Skin of body (tissue), 1 donor: ENCODE measurements at regions not wholly inside any gene's neighbourhood (a gene's known extent, or its start where the extent isn't known, plus 50 kb on each side); places are given as distances from the start of the nearest gene placed in this dataset.
"Not testable (repeated sequence)": the region's sequence is repeated elsewhere in the genome, so short reads cannot be mapped to it uniquely, and the experiment has no call there.

ENCODE experiments used
- DNase-seq: peaks from one replicate; lab custom pipeline; 2025; lab: John Stamatoyannopoulos, UW

DNA sequence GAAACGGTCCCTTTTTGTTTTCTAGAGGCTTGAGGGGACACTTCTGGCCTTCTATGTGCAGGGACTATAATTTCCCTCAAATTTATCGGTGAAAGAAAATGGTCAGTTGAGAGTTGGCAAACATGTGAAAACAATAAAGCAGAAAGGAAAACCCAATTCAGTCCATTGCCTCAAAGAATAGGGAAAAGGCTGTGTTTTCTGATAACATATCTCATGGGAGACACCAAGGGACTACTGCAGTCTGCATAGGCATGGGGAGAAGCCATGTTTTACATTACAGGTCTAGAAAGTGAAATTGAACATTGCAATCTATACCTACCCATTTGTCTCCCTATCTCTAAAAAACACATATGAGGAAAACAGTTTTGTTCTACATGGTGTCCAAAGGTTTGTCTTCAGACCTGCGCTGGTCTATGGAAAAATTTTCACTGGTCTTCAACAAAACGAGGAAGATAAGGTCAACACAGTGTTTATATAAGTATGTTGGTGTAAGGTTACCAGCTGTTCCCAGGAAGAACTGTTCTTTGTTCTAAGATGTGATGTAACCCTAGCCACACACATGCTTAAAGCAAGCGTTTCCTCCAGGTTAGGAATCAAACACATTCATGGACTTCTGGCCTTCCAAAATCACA lies 179.7 kb downstream of the MREG start:
- no peak for DNase-seq

DNA sequence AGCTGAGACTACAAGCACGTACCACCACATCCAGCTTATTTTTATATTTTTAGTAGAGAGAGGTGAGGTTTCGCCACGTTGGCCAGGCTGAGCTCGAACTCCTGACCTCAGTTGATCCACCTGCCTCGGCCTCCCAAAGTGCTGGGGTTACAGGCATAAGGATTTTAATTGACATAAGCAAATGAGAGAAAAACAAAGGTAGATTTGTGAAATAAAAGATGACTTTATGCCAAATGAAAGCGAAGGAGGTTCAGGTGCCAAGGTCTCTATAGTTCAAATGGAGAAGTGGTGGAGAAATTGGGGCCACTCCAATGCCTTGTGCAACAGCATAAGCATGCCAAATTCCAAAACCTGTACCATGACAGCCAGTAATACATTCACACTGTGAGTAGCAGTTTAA lies 180.6 kb downstream of the MREG start:
- DNase-seq: no peak

DNA sequence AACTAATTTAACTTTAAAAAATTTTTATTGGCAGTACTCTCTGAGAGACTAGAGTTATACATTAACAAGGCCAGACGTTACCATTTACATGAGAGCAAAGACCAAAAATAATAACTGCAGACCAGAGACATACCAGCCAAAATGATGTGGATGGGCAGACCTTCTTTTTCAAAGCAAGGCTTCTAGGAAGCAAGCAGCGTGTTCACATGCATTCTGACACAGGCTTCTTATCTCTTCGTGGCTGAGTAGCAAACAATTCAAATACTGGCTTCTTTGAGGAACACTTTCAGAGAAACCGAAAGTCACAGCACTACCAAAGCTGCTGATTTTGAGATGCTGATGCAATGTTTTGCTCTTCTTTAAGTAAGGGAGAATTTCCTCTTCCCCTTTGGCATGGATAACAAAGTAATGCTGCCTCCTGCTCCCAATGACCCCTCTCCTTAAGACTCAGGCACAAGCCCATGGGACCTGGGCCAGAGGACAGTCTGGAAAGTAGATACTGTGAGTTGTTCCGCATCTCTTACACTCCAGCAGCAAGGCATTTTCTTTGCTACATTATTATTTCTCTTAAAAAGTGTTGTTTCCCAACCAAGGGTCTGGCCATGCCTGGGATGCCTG lies 181.9 kb downstream of the MREG start:
- DNase-seq: no peak

DNA sequence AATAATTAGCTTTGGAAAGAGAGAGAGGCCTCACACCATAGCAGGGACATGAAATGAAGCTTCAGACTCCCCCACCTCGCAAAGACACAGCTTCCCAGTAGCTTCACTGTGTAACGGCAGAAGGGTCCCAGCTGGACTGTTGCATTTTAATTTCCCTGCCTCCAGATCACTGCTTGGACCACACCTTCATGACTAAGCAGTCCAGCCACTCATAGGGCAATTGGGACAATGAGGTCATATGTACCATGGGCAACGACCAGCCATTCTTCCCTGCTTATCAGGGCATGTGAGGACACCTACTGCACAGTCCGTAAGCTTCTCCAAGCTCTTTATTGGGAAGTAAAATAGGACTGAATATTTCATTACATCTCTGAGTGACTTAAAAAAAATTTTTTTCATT lies 183.0 kb downstream of the MREG start:
- no peak for DNase-seq

GRCh38 chr2:215829261-215829660 lies 184.1 kb downstream of the MREG start:
- DNase-seq: no peak

- no peak for DNase-seq
These were observed 184.7 kb downstream of the MREG start for GRCh38 chr2:215828528-215829184.

DNA sequence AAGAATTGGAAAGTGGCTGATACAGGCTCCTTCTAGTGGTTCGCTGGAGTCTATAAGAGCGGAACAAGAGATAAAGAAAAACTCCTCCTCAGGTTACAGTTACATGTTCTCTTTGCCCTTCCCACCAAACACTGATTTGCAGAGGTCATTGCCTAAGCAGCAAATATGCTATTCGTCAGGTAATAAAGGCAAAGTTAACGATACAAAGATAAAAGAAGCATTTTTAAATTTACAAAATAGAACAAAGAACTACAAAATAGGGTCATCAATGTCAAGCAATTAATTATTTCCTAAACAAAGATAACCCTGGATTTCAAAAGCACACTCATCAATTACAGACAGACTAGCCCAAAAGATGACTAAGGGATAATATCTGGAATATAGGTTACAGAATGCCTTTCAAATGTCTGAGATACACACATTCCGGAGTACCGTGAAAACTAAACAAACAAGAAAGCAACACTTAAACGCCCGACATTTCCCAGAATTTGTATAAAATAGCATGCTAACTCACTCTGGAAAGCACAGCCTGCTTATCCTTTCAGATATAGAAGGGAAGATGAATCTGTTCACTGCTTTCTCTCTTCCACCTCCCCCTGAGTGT lies 186.4 kb downstream of the MREG start:
- peak; percentile 9 for DNase-seq

DNA sequence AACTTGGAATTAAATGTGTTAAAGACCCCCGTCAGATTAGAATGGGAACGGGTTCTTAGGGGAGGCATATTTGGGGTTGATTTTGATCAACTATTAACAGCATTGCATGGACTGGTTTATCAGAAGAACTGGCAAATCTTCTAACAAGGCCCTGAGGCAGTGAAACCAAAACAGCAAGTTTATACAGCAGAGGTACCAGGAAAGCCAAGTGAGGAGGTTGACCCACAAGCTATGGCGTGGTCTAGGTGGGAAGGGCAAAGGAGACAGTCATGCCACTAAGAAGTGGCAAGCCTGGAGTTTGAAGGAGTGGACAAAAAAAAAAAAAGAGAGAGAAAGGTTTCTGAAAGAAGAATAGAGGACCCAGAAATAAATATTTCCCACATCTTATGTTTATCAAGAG lies 187.0 kb downstream of the MREG start:
- no peak for DNase-seq

DNA sequence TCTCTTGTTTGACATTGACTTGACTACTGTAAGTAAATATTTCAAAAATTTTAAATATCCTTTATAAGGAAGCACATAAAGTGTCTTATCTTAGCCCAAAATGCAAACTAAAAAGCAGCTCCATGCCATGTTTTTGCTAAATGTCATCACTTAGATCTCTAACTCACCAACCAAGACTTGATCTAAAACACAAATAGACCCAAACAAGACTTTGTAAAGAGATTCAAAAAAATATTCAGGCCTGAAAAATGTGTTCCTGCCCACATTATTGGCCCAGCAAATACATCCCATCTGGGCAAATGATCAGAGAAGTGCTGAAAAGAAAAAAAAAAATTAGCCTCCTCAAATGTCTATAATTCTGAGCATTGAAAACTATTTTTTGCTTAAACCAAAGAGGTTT lies 187.6 kb downstream of the MREG start:
- DNase-seq: no peak

GRCh38 chr2:215821298-215821697 lies 192.1 kb downstream of the MREG start:
- DNase-seq: not testable (repeated sequence)

- not testable (repeated sequence) for DNase-seq
These were observed 193.6 kb downstream of the MREG start for GRCh38 chr2:215819713-215820112.

GRCh38 chr2:215817046-215817445 lies 196.3 kb downstream of the MREG start:
- no peak for DNase-seq

DNA sequence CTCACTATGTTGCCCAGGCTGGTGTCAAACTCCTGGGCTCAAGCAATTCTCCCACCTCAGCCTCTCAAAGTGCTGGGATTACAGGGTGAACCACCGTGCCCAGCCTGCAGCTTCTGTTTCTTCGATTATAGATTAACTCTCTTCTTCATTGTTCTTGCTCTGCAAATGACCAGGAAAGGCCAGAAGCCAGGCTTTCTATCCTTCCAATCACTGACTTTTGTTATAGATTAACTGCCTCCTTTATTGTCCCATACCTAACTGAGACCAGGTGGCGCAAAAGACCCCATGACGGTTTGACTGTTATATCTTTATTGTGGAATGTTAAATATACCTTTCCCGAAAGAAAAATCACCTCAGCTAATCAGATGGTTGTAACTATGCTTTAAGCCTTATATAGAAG lies 196.9 kb downstream of the MREG start:
- DNase-seq: no peak

- DNase-seq: no peak
These were observed 197.4 kb downstream of the MREG start for GRCh38 chr2:215815960-215816359.

GRCh38 chr2:215812966-215813365 lies 200.4 kb downstream of the MREG start:
- no peak for DNase-seq

DNA sequence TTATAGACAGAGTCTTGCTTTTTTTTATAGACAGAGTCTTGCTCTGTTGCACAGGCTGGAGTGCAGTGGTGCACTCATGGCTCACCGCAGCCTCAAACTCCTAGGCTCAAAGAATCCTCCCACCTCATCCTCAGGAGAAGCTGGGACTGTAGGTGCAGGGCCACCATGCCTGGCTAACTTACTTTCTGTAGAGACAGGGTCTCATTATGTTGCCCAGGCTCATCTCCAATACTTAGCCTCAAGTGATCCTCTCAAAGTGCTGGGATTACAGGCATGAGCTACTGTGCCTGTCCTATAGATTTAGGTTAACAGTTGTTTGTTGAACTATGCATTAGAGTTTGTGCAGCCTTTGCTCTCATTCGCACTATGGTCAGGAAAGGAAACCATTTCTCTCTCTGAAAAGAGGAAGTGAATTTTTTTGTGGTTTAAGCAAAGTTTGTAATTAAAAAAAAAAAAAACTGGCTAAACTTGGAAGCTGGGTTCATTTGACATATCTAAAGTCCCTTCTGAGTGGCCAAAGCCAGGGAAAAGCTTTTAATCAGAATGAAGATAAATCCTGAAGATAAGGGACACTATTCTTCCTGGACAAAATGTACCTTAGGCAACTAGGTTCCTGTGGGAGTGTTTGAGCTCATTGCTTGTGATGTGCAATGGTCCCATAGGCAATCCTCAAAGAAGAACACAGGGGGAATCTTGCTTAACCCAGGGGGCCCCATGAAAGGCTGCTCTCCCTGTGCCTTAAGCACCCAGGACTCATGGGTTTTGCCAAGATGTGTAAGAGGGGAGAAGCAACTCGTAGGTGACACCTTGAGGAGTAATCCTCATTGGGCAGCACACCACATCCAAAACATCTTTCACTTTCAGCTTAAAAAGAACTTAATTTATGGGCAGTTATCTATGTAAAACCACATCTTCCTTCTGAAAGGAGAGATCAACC lies 201.7 kb downstream of the MREG start:
- DNase-seq: no peak

DNA sequence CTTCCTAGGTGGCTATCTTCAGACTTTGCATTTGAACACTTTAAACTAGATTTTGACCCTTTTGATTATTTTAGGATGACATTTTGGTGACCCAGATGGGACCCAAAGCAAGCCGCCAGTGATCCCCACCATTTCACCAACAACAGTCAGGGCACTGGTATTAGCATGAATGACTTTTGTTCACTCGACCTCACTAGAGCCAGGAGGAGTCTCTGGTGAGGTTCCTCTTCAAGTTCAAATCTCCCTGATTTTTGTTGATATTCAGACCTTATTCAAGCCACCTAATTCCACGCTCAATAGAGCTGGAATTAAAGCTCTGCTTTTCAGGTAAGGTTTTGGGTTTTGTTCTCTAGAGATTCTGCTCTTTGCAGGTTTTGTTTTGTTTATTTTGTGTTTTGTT lies 202.3 kb downstream of the MREG start:
- DNase-seq: no peak

GRCh38 chr2:215808996-215809395 lies 204.4 kb downstream of the MREG start:
- no peak for DNase-seq

DNA sequence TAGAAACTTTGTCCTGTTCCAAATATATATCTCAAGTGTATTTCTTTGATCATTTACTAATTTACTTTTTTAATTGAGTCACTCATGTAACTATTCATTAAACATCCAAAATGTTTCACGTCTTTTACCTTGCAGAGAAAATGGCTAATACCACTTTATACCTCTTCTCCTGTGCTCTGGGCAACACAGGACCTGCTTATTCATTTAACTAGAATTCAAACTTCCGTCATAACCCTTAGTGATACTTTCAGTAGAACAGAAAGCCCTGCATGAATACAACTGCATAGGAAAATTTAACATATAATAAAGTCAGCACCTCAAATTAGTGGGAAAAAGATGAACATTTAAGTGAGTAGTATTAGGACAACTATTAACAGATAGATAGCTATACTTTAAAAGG lies 205.2 kb downstream of the MREG start:
- no peak for DNase-seq

DNA sequence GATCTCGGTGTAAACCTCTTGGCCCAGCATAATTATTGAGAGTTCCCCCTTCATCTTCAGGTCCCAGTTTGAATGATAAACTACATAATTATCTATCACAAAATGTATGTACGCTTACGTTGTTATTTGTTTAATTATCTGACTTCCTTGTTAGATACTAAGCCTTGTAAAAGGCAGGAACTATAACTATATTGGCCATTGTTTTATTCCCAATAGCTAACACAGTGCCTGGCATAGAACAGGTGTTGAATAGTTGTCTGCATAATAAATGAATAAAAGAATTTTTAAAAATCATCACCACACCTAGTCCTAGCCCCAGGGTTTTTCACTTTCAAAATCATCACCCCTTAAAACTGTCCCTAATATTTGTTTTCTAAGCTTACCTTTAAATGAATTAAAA lies 207.9 kb downstream of the MREG start:
- DNase-seq: no peak

DNA sequence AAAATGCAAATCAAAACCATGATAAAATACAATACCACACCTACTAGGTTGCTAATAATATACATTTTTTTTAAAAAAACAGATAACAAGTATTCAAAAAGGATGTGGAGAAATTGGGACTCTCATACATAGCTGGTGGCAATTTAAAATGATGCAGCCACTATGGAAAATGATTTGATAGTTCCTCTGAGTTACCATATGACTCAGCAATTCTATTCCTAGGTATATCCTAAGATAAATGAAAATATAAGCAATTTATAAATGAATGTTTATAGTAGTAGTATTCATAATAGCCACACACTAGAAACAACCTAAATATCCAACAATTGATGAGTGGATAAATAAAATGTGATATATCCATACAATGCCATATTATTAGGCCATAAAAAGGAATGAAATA lies 210.2 kb downstream of the MREG start:
- no peak for DNase-seq

- no peak for DNase-seq
These were observed 214.2 kb downstream of the MREG start for GRCh38 chr2:215799194-215799593.
